ENCODE measurements at regions not wholly inside any gene's neighbourhood (a gene's known extent, or its start where the extent isn't known, plus 50 kb on each side); places are given as distances from the start of the nearest gene placed in this dataset.

DNA sequence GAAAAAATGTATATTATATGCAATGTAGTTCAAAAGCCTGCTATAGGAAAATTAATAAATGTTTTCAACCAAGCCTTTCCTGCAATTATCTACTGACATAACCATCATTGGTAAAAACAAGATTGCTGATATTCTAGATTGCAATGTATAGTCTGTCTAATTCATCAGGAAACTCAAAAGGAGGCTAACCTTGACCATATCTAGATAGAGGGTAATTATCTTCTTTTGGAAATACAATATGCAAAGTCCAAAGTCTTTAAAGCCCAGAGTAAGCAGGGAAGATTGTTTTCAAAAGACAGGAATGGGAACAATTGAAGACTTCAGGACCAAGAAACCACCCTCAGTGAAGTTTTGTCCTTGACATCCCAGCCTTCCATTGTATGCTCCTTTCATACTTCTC, 123.1 kb upstream of the GLRA2 start:
- no peaks in the 10 kb centered on the region for H3K9me1 ChIP-seq (replicated peaks; ENCODE audit: control insufficient read depth, extremely low read depth, insufficient read depth, low read length)
- ChIA-PET POLR2A (no interaction called here), CTCF (no interaction called here)
- no peak for TF ChIP-seq JUN (IDR thresholded peaks at IDR 0.05; ENCODE audit: borderline replicate concordance, insufficient read depth, insufficient read length, low read depth)
- TF ChIP-seq EZH2 (IDR thresholded peaks at IDR 0.05; ENCODE audit: borderline replicate concordance, low read depth, low read length, severe bottlenecking), result no peak
- no peak for TF ChIP-seq FOS (IDR thresholded peaks at IDR 0.05; ENCODE audit: borderline replicate concordance, insufficient read depth, low read length)
- TF ChIP-seq, protein P1, sequence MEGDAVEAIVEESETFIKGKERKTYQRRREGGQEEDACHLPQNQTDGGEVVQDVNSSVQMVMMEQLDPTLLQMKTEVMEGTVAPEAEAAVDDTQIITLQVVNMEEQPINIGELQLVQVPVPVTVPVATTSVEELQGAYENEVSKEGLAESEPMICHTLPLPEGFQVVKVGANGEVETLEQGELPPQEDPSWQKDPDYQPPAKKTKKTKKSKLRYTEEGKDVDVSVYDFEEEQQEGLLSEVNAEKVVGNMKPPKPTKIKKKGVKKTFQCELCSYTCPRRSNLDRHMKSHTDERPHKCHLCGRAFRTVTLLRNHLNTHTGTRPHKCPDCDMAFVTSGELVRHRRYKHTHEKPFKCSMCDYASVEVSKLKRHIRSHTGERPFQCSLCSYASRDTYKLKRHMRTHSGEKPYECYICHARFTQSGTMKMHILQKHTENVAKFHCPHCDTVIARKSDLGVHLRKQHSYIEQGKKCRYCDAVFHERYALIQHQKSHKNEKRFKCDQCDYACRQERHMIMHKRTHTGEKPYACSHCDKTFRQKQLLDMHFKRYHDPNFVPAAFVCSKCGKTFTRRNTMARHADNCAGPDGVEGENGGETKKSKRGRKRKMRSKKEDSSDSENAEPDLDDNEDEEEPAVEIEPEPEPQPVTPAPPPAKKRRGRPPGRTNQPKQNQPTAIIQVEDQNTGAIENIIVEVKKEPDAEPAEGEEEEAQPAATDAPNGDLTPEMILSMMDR (IDR thresholded peaks at IDR 0.05; ENCODE audit: extremely low read depth in 1 of 2, insufficient read depth in 1 of 2, low read depth in 1 of 2, low read length in 2 of 2), result no peak
- TF ChIP-seq POLR2AphosphoS5 (IDR thresholded peaks at IDR 0.05; ENCODE audit: insufficient read depth, low read depth, low read length), result no peak
- no peak for TF ChIP-seq POLR2A (IDR thresholded peaks at IDR 0.05; ENCODE audit: low read depth, low read length)
- no peak for TF ChIP-seq MYC (IDR thresholded peaks at IDR 0.05; ENCODE audit: low read depth, low read length)
- TF ChIP-seq, protein P2, sequence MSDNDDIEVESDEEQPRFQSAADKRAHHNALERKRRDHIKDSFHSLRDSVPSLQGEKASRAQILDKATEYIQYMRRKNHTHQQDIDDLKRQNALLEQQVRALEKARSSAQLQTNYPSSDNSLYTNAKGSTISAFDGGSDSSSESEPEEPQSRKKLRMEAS (IDR thresholded peaks at IDR 0.05; ENCODE audit: insufficient read depth, insufficient read length), result no peak
- TF ChIP-seq GATA2 (IDR thresholded peaks at IDR 0.05; ENCODE audit: insufficient read depth, insufficient read length, low read depth, low read length), result no peak
- no peaks in the 10 kb centered on the region for H3K27me3 ChIP-seq (ENCODE audit: control insufficient read depth in 2 of 2, insufficient read depth in 2 of 2, low read length in 2 of 2)
- H3K9me3 ChIP-seq (replicated peaks; ENCODE audit: control insufficient read depth, insufficient read depth, low read length), result no peaks in the 10 kb centered on the region
- no peak overlapping the region for H2AFZ ChIP-seq (ENCODE audit: low read depth, low read length)
- H3K9ac ChIP-seq (replicated peaks; ENCODE audit: extremely low read depth, insufficient read depth, low read length), result no peak overlapping the region
- no TSS peak for BruUV-seq (replicated peaks)
- DNase-seq (ENCODE audit: low read depth, low spot score) (no peak), FAIRE-seq (no peak)
- no peaks in the 10 kb centered on the region for H3K36me3 ChIP-seq (ENCODE audit: control insufficient read depth in 2 of 2, extremely low read depth in 1 of 2, insufficient read depth in 2 of 2, low read length in 2 of 2)
- no peaks in the 10 kb centered on the region for H4K20me1 ChIP-seq (replicated peaks; ENCODE audit: control insufficient read depth, extremely low read depth, insufficient read depth, low read length)
- H3K4me2 ChIP-seq (ENCODE audit: insufficient read depth, low read length), result no peak overlapping the region
- dilution Hi-C loops (cut with MboI; ENCODE audit: extremely low pct_ligation_motif_present, low sequenced_read_pairs), result no loop called here
- intact Hi-C loops (cut with micrococcal nuclease), result no loop called here
- H3K79me2 ChIP-seq (ENCODE audit: control insufficient read depth, insufficient read depth, low read length), result no peaks in the 10 kb centered on the region
- no peak overlapping the region for H3K27ac ChIP-seq (ENCODE audit: insufficient read depth, low read depth, low read length)
- H3K4me1 ChIP-seq (ENCODE audit: control insufficient read depth, extremely low read depth, insufficient read depth, low read length), result no peaks in the 10 kb centered on the region
- no peak overlapping the region for H3K4me3 ChIP-seq (replicated peaks in 1 of 3; ENCODE audit: insufficient read depth in 1 of 3, low read depth in 1 of 3, low read length in 3 of 3)

Measured in endothelial cell of umbilical vein (primary cell).